ENCODE measurements at regions not wholly inside any gene's neighbourhood (a gene's known extent, or its start where the extent isn't known, plus 50 kb on each side); places are given as distances from the start of the nearest gene placed in this dataset.

- Histone ChIP-seq H3K4me1 (ENCODE audit: insufficient read depth, low read length) (no peaks in the 10 kb centered on the region), H3K4me2 (ENCODE audit: low read depth, low read length) (no peak overlapping the region), H4K20me1 (ENCODE audit: insufficient read depth, low read length) (no peaks in the 10 kb centered on the region), H3K79me2 (ENCODE audit: insufficient read depth, low read length) (no peaks in the 10 kb centered on the region), H3K36me3 (replicated peaks in 1 of 2; ENCODE audit: control insufficient read depth in 1 of 2, insufficient read depth in 2 of 2, low read length in 2 of 2) (no peaks in the 10 kb centered on the region), H3K9ac (ENCODE audit: insufficient read depth, low read depth, low read length) (no peak overlapping the region), H3K9me3 (ENCODE audit: low read length) (peaks cover 100% of the 10 kb centered on the region), H3K27ac (ENCODE audit: extremely low read length, insufficient read depth, low read length) (no peak overlapping the region), H3K27me3 (ENCODE audit: control insufficient read depth in 1 of 2, insufficient read depth in 2 of 2, low read length in 2 of 2) (no peaks in the 10 kb centered on the region), H2AFZ (ENCODE audit: low read length) (no peak overlapping the region), H3K4me3 (replicated peaks in 1 of 3; ENCODE audit: insufficient read depth in 1 of 3, low read depth in 2 of 3, low read length in 3 of 3) (no peak overlapping the region)
- no peak for ATAC-seq
- ChIA-PET CTCF (ENCODE audit: low intra/inter-chr PET ratio, low total read pairs) (no interaction called here), POLR2A (no interaction called here)
- BruUV-seq (replicated peaks), result no TSS peak
- in situ Hi-C loops (cut with HindIII; ENCODE audit: extremely low pct_ligation_motif_present, low pct_unique_long_range_greater_than_20kb) (loop anchor here (25.0 kb wide), 1 partner anchor 180 kb away; no protein-coding TSS in a partner anchor), intact Hi-C loops (cut with micrococcal nuclease; ENCODE audit: unreplicated experiment) (no loop called here)
- no peak for DNase-seq (ENCODE audit: low spot score)
- no peak for FAIRE-seq
- WGBS (ENCODE audit: low lambda C conversion rate), result 45% methylated on average over 4 of the region's 4 CpGs
- TF ChIP-seq TFDP1 (CRISPR knock-in tag; IDR thresholded peaks at IDR 0.05; ENCODE audit: borderline replicate concordance), result no peak
- no peak for TF ChIP-seq TRIM22 (IDR thresholded peaks at IDR 0.05)
- TF ChIP-seq SRSF4 (IDR thresholded peaks at IDR 0.05; ENCODE audit: low read depth, low read length, poor library complexity, severe bottlenecking), result no peak
- no peak for TF ChIP-seq CC2D1A (CRISPR knock-in tag; IDR thresholded peaks at IDR 0.05)
- no peak for TF ChIP-seq HNF4G (IDR thresholded peaks at IDR 0.05; ENCODE audit: borderline replicate concordance, low read depth, low read length)
- no peak for TF ChIP-seq HNF4G (CRISPR knock-in tag; IDR thresholded peaks at IDR 0.05; ENCODE audit: borderline replicate concordance, low read depth)
- TF ChIP-seq SNAPC5 (CRISPR knock-in tag; IDR thresholded peaks at IDR 0.05; ENCODE audit: borderline replicate concordance), result no peak
- TF ChIP-seq ZNF567 (CRISPR knock-in tag; IDR thresholded peaks at IDR 0.05; ENCODE audit: borderline replicate concordance), result no peak
- TF ChIP-seq, protein P1, sequence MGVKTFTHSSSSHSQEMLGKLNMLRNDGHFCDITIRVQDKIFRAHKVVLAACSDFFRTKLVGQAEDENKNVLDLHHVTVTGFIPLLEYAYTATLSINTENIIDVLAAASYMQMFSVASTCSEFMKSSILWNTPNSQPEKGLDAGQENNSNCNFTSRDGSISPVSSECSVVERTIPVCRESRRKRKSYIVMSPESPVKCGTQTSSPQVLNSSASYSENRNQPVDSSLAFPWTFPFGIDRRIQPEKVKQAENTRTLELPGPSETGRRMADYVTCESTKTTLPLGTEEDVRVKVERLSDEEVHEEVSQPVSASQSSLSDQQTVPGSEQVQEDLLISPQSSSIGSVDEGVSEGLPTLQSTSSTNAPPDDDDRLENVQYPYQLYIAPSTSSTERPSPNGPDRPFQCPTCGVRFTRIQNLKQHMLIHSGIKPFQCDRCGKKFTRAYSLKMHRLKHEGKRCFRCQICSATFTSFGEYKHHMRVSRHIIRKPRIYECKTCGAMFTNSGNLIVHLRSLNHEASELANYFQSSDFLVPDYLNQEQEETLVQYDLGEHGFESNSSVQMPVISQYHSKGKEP (CRISPR knock-in tag; IDR thresholded peaks at IDR 0.05), result no peak
- TF ChIP-seq, protein P2, sequence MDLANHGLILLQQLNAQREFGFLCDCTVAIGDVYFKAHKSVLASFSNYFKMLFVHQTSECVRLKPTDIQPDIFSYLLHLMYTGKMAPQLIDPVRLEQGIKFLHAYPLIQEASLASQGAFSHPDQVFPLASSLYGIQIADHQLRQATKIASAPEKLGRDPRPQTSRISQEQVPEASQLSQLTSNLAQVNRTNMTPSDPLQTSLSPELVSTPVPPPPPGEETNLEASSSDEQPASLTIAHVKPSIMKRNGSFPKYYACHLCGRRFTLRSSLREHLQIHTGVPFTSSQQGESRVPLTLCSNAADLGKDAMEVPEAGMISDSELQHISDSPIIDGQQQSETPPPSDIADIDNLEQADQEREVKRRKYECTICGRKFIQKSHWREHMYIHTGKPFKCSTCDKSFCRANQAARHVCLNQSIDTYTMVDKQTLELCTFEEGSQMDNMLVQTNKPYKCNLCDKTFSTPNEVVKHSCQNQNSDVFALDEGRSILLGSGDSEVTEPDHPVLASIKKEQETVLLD (CRISPR knock-in tag; IDR thresholded peaks at IDR 0.05; ENCODE audit: low read depth), result no peak
- TF ChIP-seq KDM5A (IDR thresholded peaks at IDR 0.05; ENCODE audit: borderline replicate concordance, low read length), result no peak
- TF ChIP-seq TOE1 (CRISPR knock-in tag; IDR thresholded peaks at IDR 0.05), result no peak
- TF ChIP-seq SMARCE1 (IDR thresholded peaks at IDR 0.05; ENCODE audit: borderline replicate concordance), result no peak
- TF ChIP-seq ZBTB21 (CRISPR knock-in tag; IDR thresholded peaks at IDR 0.05), result no peak
- no peak for TF ChIP-seq MTF1 (CRISPR knock-in tag; IDR thresholded peaks at IDR 0.05)
- TF ChIP-seq ZEB1 (IDR thresholded peaks at IDR 0.05; ENCODE audit: insufficient replicate concordance, low read depth), result no peak
- TF ChIP-seq ZUFSP (CRISPR knock-in tag; IDR thresholded peaks at IDR 0.05; ENCODE audit: borderline replicate concordance), result no peak
- no peak for TF ChIP-seq ZNF549 (CRISPR knock-in tag; IDR thresholded peaks at IDR 0.05)
- no peak for TF ChIP-seq ZNF674 (CRISPR knock-in tag; IDR thresholded peaks at IDR 0.05; ENCODE audit: low read depth)
Measured at GRCh38 chr12:34591966-34592365, 569.7 kb downstream of the ALG10 start.

Data from HepG2 (cell line).